Fibroblast of lung (primary cell): ENCODE measurements at regions not wholly inside any gene's neighbourhood (a gene's known extent, or its start where the extent isn't known, plus 50 kb on each side); places are given as distances from the start of the nearest gene placed in this dataset.

Source experiments
- DNase-seq, 2 donors: peaks; one replicate each; pipeline versions ENCODE4 v3.0.0 to v3.0.0-alpha.2; 2010; ENCODE audit warnings: low read depth in 2 of 2
- H2AFZ ChIP-seq: 2 replicates; pipeline ENCODE4 v1.5.1; 2012; ENCODE audit warnings: low read length, control low read depth, inconsistent platforms
- H3K27ac ChIP-seq: 2 replicates; pipeline ENCODE4 v1.5.1; 2011; ENCODE audit warnings: low read length, control low read depth; ENCODE audit not compliant: insufficient read depth
- H3K27me3 ChIP-seq: 2 replicates; pipeline ENCODE4 v1.5.1; 2011; ENCODE audit warnings: mild to moderate bottlenecking, low read length; ENCODE audit not compliant: control insufficient read depth, insufficient read depth
- H3K36me3 ChIP-seq: 2 replicates; pipeline ENCODE4 v1.5.1; 2011; ENCODE audit warnings: low read length; ENCODE audit not compliant: control insufficient read depth, insufficient read depth
- H3K4me1 ChIP-seq: 2 replicates; pipeline ENCODE4 v1.5.1; 2011; ENCODE audit warnings: low read length; ENCODE audit not compliant: control insufficient read depth, insufficient read depth; ENCODE audit errors: extremely low read depth
- H3K4me2 ChIP-seq: 2 replicates; pipeline ENCODE4 v1.5.1; 2011; ENCODE audit warnings: low read length, control low read depth; ENCODE audit not compliant: insufficient read depth; ENCODE audit errors: extremely low read depth
- H3K4me3 ChIP-seq, 4 experiments: fragments of 200-600 bp in 1 of 4; sonication (generic) in 1 of 4; replicated peaks in 1 of 4; 2 replicates each; pipeline ENCODE4 v1.5.1; 2011 to 2016; ENCODE audit warnings: low read length in 4 of 4, low read depth in 3 of 4, mild to moderate bottlenecking in 3 of 4, control low read depth in 2 of 4, inconsistent platforms in 1 of 4, mixed read lengths in 1 of 4; ENCODE audit not compliant: insufficient read depth in 1 of 4; ENCODE audit errors: control extremely low read depth in 1 of 4
- H3K79me2 ChIP-seq: 2 replicates; pipeline ENCODE4 v1.5.1; 2012; ENCODE audit warnings: mild to moderate bottlenecking, low read length, inconsistent platforms; ENCODE audit not compliant: control insufficient read depth, insufficient read depth
- H3K9ac ChIP-seq: 2 replicates; pipeline ENCODE4 v1.5.1; 2011; ENCODE audit warnings: mild to moderate bottlenecking, low read length, control low read depth; ENCODE audit not compliant: insufficient read depth
- H3K9me3 ChIP-seq: 2 replicates; pipeline ENCODE4 v1.5.1; 2012; ENCODE audit warnings: low read depth, low read length; ENCODE audit not compliant: control insufficient read depth, insufficient read depth
- H4K20me1 ChIP-seq: 2 replicates; pipeline ENCODE4 v1.5.1; 2011; ENCODE audit warnings: low read length; ENCODE audit not compliant: control insufficient read depth, insufficient read depth; ENCODE audit errors: extremely low read depth
- CTCF ChIP-seq, 2 donors: IDR thresholded peaks in 1 of 2; conservative IDR thresholded peaks in 1 of 2; 1 replicate in 1 of 2; 2 replicates in 1 of 2; pipeline ENCODE4 v1.5.1; 2011 to 2012; ENCODE audit warnings: low read length in 2 of 2, control low read depth in 1 of 2, inconsistent platforms in 1 of 2, low read depth in 1 of 2, mild to moderate bottlenecking in 1 of 2
- EZH2 ChIP-seq: IDR thresholded peaks from 2 replicates; pipeline ENCODE4 v1.5.1; 2012; ENCODE audit warnings: low read length, control low read depth, mild to moderate bottlenecking; ENCODE audit errors: missing control alignments

GRCh38 chr3:59302442-59302841 lies 252.6 kb upstream of the CFAP20DC start:
- no peak overlapping the region for H2AFZ ChIP-seq
- no peaks in the 10 kb centered on the region for H4K20me1 ChIP-seq

GRCh38 chr3:59300733-59301132 lies 250.9 kb upstream of the CFAP20DC start:
- Histone ChIP-seq H3K79me2 (no peaks in the 10 kb centered on the region), H3K4me2 (no peak overlapping the region), H3K27ac (no peak overlapping the region), H3K4me3 (no peak overlapping the region), H3K36me3 (no peaks in the 10 kb centered on the region), H3K9ac (no peak overlapping the region), H2AFZ (no peak overlapping the region), H3K4me1 (no peaks in the 10 kb centered on the region), H4K20me1 (no peaks in the 10 kb centered on the region), H3K9me3 (no peaks in the 10 kb centered on the region), H3K27me3 (no peaks in the 10 kb centered on the region)
- TF ChIP-seq EZH2: no peak
- TF ChIP-seq CTCF (conservative IDR thresholded peaks at IDR 0.05 in 1 of 2, IDR thresholded peaks at IDR 0.05 in 1 of 2; ENCODE audit: low read depth in 1 of 2, low read length in 2 of 2): no peak
- peak in 1 of 2 donors; percentile 37 for DNase-seq

More at GRCh38 chr3:59302442-59302841, 252.6 kb upstream of the CFAP20DC start:
- DNase-seq: no peak
- no peak overlapping the region for H3K27ac ChIP-seq
- H3K4me2 ChIP-seq: no peak overlapping the region
- H3K4me1 ChIP-seq: no peaks in the 10 kb centered on the region
- no peak overlapping the region for H3K4me3 ChIP-seq
- no peaks in the 10 kb centered on the region for H3K36me3 ChIP-seq
- no peaks in the 10 kb centered on the region for H3K27me3 ChIP-seq
- H3K79me2 ChIP-seq: no peaks in the 10 kb centered on the region
- TF ChIP-seq EZH2 (no peak), CTCF (conservative IDR thresholded peaks at IDR 0.05 in 1 of 2, IDR thresholded peaks at IDR 0.05 in 1 of 2; ENCODE audit: low read depth in 1 of 2, low read length in 2 of 2) (no peak)
- H3K9ac ChIP-seq: no peak overlapping the region
- H3K9me3 ChIP-seq: no peaks in the 10 kb centered on the region

- no peak overlapping the region for H3K4me2 ChIP-seq
- H3K36me3 ChIP-seq: no peaks in the 10 kb centered on the region
- H3K79me2 ChIP-seq: no peaks in the 10 kb centered on the region
- no peak overlapping the region for H3K4me3 ChIP-seq
- no peak for DNase-seq
- no peaks in the 10 kb centered on the region for H3K4me1 ChIP-seq
- no peak overlapping the region for H3K27ac ChIP-seq
- no peak overlapping the region for H2AFZ ChIP-seq
- H3K9ac ChIP-seq: no peak overlapping the region
- H3K27me3 ChIP-seq: no peaks in the 10 kb centered on the region
- TF ChIP-seq CTCF (conservative IDR thresholded peaks at IDR 0.05 in 1 of 2, IDR thresholded peaks at IDR 0.05 in 1 of 2; ENCODE audit: low read depth in 1 of 2, low read length in 2 of 2): no peak
- TF ChIP-seq EZH2: no peak
- H4K20me1 ChIP-seq: no peaks in the 10 kb centered on the region
- no peaks in the 10 kb centered on the region for H3K9me3 ChIP-seq
Measured at GRCh38 chr3:59299561-59299960, 249.7 kb upstream of the CFAP20DC start.
